AG04449 (cell line): ENCODE measurements at regions not wholly inside any gene's neighbourhood (a gene's known extent, or its start where the extent isn't known, plus 50 kb on each side); places are given as distances from the start of the nearest gene placed in this dataset.
A peak's percentile ranks its signal among the peaks of the same experiment; 100 is the strongest.

Source experiments
- CTCF ChIA-PET: fragments of 350-600 bp; formaldehyde crosslinking; extraction: SDS; loops from one replicate; lab custom pipeline; 2021; ENCODE audit warnings: antibody characterized with exemption; lab: Yijun Ruan, JAX
- POLR2A ChIA-PET: fragments of 400-600, 350-600 bp; formaldehyde crosslinking; extraction: SDS; loops from one replicate; lab custom pipeline; 2020; ENCODE audit warnings: antibody characterized with exemption, inconsistent platforms; lab: Yijun Ruan, JAX
- DNase-seq: peaks from one replicate; pipeline ENCODE4 v3.0.0-alpha.2; 2010; ENCODE audit warnings: low read depth, low spot score
- H3K4me3 ChIP-seq: 2 replicates; pipeline ENCODE4 v1.5.1; 2011; ENCODE audit warnings: low read depth, mild to moderate bottlenecking, control low read depth, low read length
- TF ChIP-seq, protein P1 (sequence below): IDR thresholded peaks from one replicate; pipeline ENCODE4 v1.5.1; 2011; ENCODE audit warnings: mild to moderate bottlenecking, moderate library complexity, low read length, control low read depth, inconsistent platforms; ENCODE audit not compliant: insufficient read depth; ENCODE audit errors: missing control alignments

DNA sequence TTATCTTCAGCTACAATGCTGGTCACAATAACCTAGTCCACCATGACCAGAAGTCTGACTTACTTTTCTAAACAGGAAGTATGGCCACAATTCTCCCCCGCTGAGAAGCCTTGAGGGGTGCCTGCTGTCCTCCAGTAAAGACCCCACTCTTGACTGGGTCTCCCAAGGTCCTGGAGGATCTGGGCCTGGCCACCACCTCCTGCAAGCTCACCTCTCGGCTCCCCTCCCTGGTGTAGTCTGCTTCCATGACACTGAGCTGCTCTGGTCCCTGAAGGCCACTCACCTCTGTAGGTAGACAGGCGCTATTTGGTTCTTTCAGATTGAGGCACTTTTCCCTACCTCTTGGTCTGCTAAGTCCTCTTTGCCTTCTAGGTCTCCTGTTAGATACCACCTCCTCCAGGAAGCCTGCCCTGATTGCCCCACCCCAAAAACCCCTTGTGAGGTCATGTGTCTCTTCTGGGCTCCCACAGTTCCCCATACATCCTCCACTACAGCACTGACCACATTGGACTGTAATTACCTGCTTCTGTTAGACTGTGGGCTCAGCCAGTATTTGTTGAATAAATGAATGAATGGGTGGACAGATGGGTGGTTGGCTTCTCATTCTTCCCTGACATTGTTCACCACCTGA, 62.6 kb upstream of the IER5L start:
- POLR2A ChIA-PET = no interaction called here
- CTCF ChIA-PET = no interaction called here
- no peak for DNase-seq
- TF ChIP-seq, protein P1, sequence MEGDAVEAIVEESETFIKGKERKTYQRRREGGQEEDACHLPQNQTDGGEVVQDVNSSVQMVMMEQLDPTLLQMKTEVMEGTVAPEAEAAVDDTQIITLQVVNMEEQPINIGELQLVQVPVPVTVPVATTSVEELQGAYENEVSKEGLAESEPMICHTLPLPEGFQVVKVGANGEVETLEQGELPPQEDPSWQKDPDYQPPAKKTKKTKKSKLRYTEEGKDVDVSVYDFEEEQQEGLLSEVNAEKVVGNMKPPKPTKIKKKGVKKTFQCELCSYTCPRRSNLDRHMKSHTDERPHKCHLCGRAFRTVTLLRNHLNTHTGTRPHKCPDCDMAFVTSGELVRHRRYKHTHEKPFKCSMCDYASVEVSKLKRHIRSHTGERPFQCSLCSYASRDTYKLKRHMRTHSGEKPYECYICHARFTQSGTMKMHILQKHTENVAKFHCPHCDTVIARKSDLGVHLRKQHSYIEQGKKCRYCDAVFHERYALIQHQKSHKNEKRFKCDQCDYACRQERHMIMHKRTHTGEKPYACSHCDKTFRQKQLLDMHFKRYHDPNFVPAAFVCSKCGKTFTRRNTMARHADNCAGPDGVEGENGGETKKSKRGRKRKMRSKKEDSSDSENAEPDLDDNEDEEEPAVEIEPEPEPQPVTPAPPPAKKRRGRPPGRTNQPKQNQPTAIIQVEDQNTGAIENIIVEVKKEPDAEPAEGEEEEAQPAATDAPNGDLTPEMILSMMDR = no peak
- H3K4me3 ChIP-seq = no peak overlapping the region

DNA sequence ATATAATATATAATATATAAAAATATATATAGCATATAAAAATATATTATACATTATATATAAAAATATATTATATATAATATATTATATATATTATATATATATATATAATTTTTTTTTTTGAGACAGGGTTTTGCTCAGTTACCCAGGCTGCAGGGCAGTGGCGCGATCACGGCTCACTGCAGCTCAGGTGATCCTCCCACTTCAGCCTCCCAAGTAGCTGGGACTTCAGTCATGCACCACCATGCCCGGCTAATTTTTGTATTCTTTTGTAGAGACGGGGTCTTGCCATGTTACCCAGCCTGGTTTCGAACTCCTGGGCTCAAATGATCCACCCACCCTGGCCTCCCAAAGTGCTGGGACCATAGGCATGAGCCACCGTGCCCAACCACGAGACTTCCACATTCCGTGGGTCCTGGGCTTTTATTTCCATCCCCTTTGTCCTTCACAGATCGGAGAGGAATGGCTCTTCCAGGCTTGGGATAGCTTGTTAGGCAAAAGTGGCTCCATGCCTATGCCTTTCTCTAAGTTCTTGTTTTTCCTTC, 62.0 kb upstream of the IER5L start:
- TF ChIP-seq, protein P1 = no peak
- CTCF ChIA-PET = no interaction called here
- POLR2A ChIA-PET = no interaction called here
- DNase-seq = no peak
- H3K4me3 ChIP-seq = no peak overlapping the region

- POLR2A ChIA-PET = interaction anchor here (1.0 kb wide), 1 partner anchor 59 kb away, joined by 4 read pairs; the partner anchor contains the start of gene IER5L
- TF ChIP-seq, protein P1 = no peak
- CTCF ChIA-PET = interaction anchor here (1.5 kb wide), 1 partner anchor 379 kb away, joined by 3 read pairs; no protein-coding TSS in a partner anchor
- no peak overlapping the region for H3K4me3 ChIP-seq
- no peak for DNase-seq
Observed at GRCh38 chr9:129237803-129238202, 59.7 kb upstream of the IER5L start.

GRCh38 chr9:129237164-129237611, 59.1 kb upstream of the IER5L start:
- no peak for DNase-seq
- POLR2A ChIA-PET = interaction anchor here (1.0 kb wide), 1 partner anchor 59 kb away, joined by 4 read pairs; the partner anchor contains the start of gene IER5L
- H3K4me3 ChIP-seq = peak overlapping the region; percentile 25; the same call in 1 of the 2 replicates

GRCh38 chr9:129236441-129237145, 58.5 kb upstream of the IER5L start:
- no peak for DNase-seq
- H3K4me3 ChIP-seq = no peak overlapping the region
- POLR2A ChIA-PET = interaction anchor here (0.5 kb wide), 1 partner anchor 78 kb away, joined by 3 read pairs; no protein-coding TSS in a partner anchor
- TF ChIP-seq, protein P1 = no peak
- CTCF ChIA-PET = interaction anchor here (1.0 kb wide), 1 partner anchor 63 kb away, joined by 3 read pairs; no protein-coding TSS in a partner anchor

More at GRCh38 chr9:129237164-129237611, 59.1 kb upstream of the IER5L start:
- CTCF ChIA-PET = interaction anchor here (1.0 to 1.5 kb wide), 2 partner anchors 63 to 380 kb away, joined by 3 read pairs; no protein-coding TSS in a partner anchor
- TF ChIP-seq, protein P1 = no peak
